ENCODE measurements at regions not wholly inside any gene's neighbourhood (a gene's known extent, or its start where the extent isn't known, plus 50 kb on each side); places are given as distances from the start of the nearest gene placed in this dataset.

DNA sequence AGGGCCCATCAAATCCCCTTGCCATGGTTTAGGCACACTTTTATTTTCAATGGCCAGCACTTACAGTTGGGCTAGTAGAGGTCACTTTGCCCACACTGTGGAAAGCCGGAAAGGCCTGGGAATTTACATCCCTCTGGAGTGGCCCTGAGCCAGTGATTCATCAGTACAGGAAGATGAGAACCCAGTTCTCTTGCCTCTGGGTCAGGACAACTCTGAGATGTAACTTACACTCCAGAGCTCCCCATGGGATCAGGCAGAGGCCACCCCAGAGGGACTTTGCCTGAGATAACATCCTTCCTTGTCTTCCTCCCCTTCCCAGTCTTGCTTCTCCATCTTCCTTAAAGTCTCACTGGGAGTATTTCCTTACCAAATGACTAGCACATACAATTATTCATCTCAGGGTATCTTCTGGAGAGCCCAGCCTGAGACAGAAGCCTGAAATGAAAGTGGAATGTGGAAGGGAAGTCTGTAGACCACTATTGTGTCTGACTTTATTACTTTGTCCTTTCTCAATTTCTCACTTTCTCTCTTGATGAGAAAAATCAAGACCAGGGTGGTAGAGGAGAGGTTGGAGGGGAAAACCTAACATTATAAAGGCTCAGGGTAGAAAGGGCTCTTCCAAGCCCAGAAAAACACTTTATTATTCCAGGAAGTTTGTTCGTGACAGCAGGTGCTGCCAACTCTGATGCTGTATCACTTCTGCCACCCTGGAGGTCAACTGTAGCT lies 220.8 kb downstream of the ZNF621 start:
- Mint-ChIP-seq H3K27ac (no peak overlapping the region), H3K4me3 (no peak overlapping the region), H3K36me3 (ENCODE audit: low read depth) (no peaks in the 10 kb centered on the region), H3K9me3 (no peaks in the 10 kb centered on the region), H3K4me1 (peaks cover 38% of the 10 kb centered on the region), H3K27me3 (ENCODE audit: low read depth) (peaks cover 7% of the 10 kb centered on the region)
- no peak for TF ChIP-seq CTCF (IDR thresholded peaks at IDR 0.05; ENCODE audit: unreplicated experiment in 3 of 3)

GRCh38 chr3:40751666-40752065 lies 226.9 kb downstream of the ZNF621 start:
- H3K4me3 Mint-ChIP-seq: no peak overlapping the region

DNA sequence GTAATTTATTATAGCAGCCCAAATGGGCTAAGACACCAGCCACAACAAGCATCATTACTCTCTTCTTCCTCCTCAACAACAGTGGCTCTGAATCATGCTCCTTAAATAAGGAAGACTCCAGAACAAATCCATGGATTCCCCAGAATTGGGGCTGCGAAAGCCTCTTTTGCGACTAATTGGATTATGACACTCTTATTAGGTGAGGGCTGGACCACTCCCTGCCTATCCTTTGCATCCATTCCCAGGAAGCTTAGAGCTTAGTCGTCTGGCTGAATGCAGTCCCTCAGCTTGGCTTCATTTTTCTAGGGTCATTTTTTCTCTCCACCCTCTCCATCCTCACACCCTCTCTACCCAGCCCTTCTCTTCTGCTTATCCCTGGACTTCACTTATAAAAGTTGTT lies 227.7 kb downstream of the ZNF621 start:
- H3K27me3 Mint-ChIP-seq (ENCODE audit: low read depth): no peaks in the 10 kb centered on the region
- no peak overlapping the region for H3K4me3 Mint-ChIP-seq
- peaks cover 2% of the 10 kb centered on the region for H3K9me3 Mint-ChIP-seq
- no peak overlapping the region for H3K27ac Mint-ChIP-seq
- TF ChIP-seq CTCF (IDR thresholded peaks at IDR 0.05; ENCODE audit: unreplicated experiment in 3 of 3): no peak
- peaks cover 18% of the 10 kb centered on the region for H3K4me1 Mint-ChIP-seq
- H3K36me3 Mint-ChIP-seq (ENCODE audit: low read depth): no peaks in the 10 kb centered on the region

More at GRCh38 chr3:40751666-40752065, 226.9 kb downstream of the ZNF621 start:
- no peaks in the 10 kb centered on the region for H3K36me3 Mint-ChIP-seq (ENCODE audit: low read depth)
- peaks cover 22% of the 10 kb centered on the region for H3K4me1 Mint-ChIP-seq
- no peak overlapping the region for H3K27ac Mint-ChIP-seq
- H3K27me3 Mint-ChIP-seq (ENCODE audit: low read depth): peaks cover 7% of the 10 kb centered on the region
- TF ChIP-seq CTCF (IDR thresholded peaks at IDR 0.05; ENCODE audit: unreplicated experiment in 3 of 3): no peak
- H3K9me3 Mint-ChIP-seq: no peaks in the 10 kb centered on the region

DNA sequence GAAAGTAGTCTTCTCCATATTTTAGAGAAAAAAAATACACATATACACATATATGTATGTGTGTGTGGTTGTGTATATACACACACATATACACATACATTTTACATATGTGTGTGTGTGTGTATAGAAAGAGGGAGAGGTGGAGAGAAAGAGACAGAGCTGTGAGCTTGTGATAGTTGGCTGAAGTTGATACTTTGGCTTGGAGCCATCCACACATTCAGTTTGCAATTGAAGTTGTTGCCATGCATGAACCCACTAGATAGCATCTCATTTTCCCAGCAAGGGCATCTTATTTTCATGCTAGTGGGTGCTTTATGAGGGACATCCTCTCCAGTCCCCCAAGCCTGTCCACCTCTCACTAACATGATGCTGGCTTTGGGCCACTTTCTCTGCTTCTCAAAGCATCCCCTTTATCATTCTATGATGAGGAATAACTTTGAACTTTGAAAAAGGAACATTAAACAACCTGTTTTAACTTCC lies 228.6 kb downstream of the ZNF621 start:
- Mint-ChIP-seq H3K4me1 (peaks cover 13% of the 10 kb centered on the region), H3K27ac (no peak overlapping the region), H3K9me3 (peaks cover 4% of the 10 kb centered on the region), H3K4me3 (no peak overlapping the region), H3K36me3 (ENCODE audit: low read depth) (no peaks in the 10 kb centered on the region), H3K27me3 (ENCODE audit: low read depth) (no peaks in the 10 kb centered on the region)
- TF ChIP-seq CTCF (IDR thresholded peaks at IDR 0.05; ENCODE audit: unreplicated experiment in 3 of 3): no peak

DNA sequence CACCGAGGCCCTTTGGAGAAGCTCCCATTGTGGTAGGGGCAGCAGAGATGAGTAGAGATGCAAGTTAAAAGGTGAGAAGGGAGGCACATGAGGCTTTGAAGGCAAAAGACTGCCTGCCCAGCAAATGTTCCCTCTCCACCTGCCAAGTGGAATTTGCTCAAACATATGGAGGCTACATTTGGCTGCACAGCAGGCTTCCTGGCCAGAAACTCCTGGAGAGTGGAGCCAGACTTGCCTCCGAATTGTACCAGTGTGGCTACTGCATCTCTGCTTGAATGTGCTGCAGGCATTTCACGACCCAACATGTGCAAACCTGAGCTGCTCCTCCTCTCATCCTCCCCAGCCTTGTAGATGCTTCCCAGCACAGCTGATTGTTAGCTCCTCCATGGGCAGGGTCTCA lies 229.2 kb downstream of the ZNF621 start:
- TF ChIP-seq CTCF (IDR thresholded peaks at IDR 0.05; ENCODE audit: unreplicated experiment in 3 of 3): no peak
- Mint-ChIP-seq H3K4me3 (no peak overlapping the region), H3K9me3 (peaks cover 4% of the 10 kb centered on the region), H3K36me3 (ENCODE audit: low read depth) (no peaks in the 10 kb centered on the region), H3K27ac (no peak overlapping the region), H3K4me1 (peaks cover 13% of the 10 kb centered on the region), H3K27me3 (ENCODE audit: low read depth) (no peaks in the 10 kb centered on the region)

- peaks cover 5% of the 10 kb centered on the region for H3K4me1 Mint-ChIP-seq
- no peak overlapping the region for H3K4me3 Mint-ChIP-seq
- peaks cover 6% of the 10 kb centered on the region for H3K9me3 Mint-ChIP-seq
- H3K36me3 Mint-ChIP-seq (ENCODE audit: low read depth): no peaks in the 10 kb centered on the region
- H3K27me3 Mint-ChIP-seq (ENCODE audit: low read depth): no peaks in the 10 kb centered on the region
- no peak overlapping the region for H3K27ac Mint-ChIP-seq
- TF ChIP-seq CTCF (IDR thresholded peaks at IDR 0.05; ENCODE audit: unreplicated experiment in 3 of 3): no peak
Observed at GRCh38 chr3:40754994-40755393, 230.2 kb downstream of the ZNF621 start.
